Right lobe of liver (tissue), 6 donors: ENCODE measurements at regions not wholly inside any gene's neighbourhood (a gene's known extent, or its start where the extent isn't known, plus 50 kb on each side); places are given as distances from the start of the nearest gene placed in this dataset.

Experiments
- ATAC-seq, 4 donors: fragments of 200-7000 bp; cut with Tn5 transposase; one replicate each; pipeline ENCODE4 v1.9.1; 2020; ENCODE audit warnings: mild to moderate bottlenecking in 4 of 4, moderate library complexity in 4 of 4
- DNase-seq, 3 donors: peaks; one replicate each; pipeline ENCODE4 v3.0.0-alpha.2; 2020
- H3K27ac ChIP-seq, 3 donors: fragments of 200-600 bp; one replicate each; pipeline ENCODE4 v1.8.0; 2022
- H3K27me3 ChIP-seq, 2 donors: fragments of 200-600 bp; one replicate each; pipeline ENCODE4 v1.8.0; 2022
- H3K36me3 ChIP-seq, 4 donors: fragments of 200-600 bp; sonication (generic) in 1 of 4; one replicate each; pipeline versions ENCODE4 v1.5.1 to v1.8.0; 2017 to 2022; ENCODE audit warnings: control low read depth in 1 of 4
- H3K4me1 ChIP-seq, 4 donors: fragments of 200-600 bp; sonication (generic) in 1 of 4; one replicate each; pipeline versions ENCODE4 v1.5.1 to v1.8.0; 2017 to 2022; ENCODE audit warnings: control low read depth in 1 of 4
- H3K4me3 ChIP-seq, 3 donors: fragments of 200-600 bp; one replicate each; pipeline ENCODE4 v1.8.0; 2022
- H3K9me3 ChIP-seq, 4 donors: fragments of 200-600 bp; sonication (generic) in 1 of 4; one replicate each; pipeline versions ENCODE4 v1.5.1 to v1.8.0; 2017 to 2022; ENCODE audit warnings: control low read depth in 1 of 4
- POLR2A ChIP-seq: fragments of 450-650 bp; IDR thresholded peaks from one replicate; pipeline ENCODE4 v1.6.1; 2017; ENCODE audit warnings: antibody characterized with exemption, mild to moderate bottlenecking
- WGBS: methylation state at CpG from one replicate; pipeline ENCODE4 v1.1.6; 2018; ENCODE audit warnings: low coverage, low lambda C conversion rate; ENCODE audit not compliant: insufficient coverage; ENCODE audit errors: missing lambda C conversion rate; 5-methylcytosine and 5-hydroxymethylcytosine counted together
- intact Hi-C, 2 donors: fragments of 100-400 bp; cut with DNase I; formaldehyde crosslinking; loops; one replicate each; pipeline versions ENCODE4 v1.11.2 to v1.14.1; 2022
- TF ChIP-seq, protein P1 (sequence below), 4 donors: fragments of 200-600 bp in 3 of 4; fragments of 450-650 bp in 1 of 4; IDR thresholded peaks; one replicate each; pipeline versions ENCODE4 v1.5.1 to v1.8.0; 2016 to 2022; ENCODE audit warnings: antibody characterized with exemption in 4 of 4, mild to moderate bottlenecking in 2 of 4
- donor health status: DM: no; HTN: yes; CAD: no.
- donor health status: DM: no; HTN: no; CAD: no.
- donor health status: DM: no; HTN: no; CAD: no.
- donor health status: DM: no; HTN: yes; CAD: no.
- donor health status: DM: no; HTN: yes; CAD: no.

DNA sequence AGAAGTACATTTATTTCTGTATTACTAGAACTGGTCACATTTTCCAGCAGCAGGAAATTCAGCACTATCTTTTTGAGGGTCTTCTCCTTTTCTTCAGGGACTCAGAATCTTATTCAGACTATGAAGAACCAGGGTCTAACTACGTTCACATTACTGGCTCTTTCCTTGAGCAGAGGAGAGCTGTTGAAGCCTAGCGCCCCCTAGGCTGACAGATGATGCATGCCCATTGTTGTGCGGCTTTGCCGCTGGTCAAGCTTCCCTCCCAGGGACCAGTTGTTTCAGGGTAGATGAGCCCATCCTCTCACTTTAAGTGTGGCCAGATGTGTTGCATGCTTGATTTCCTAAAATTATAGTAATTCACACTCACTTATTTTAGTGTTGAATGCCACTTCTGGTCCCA lies 168.2 kb upstream of the PDGFD start:
- no peaks in the 10 kb centered on the region for H3K36me3 ChIP-seq
- intact Hi-C loops: no loop called here
- DNase-seq: no peak
- H3K4me3 ChIP-seq: no peak overlapping the region
- no peak for ATAC-seq
- H3K4me1 ChIP-seq: no peaks in the 10 kb centered on the region
- TF ChIP-seq POLR2A: no peak
- TF ChIP-seq, protein P1, sequence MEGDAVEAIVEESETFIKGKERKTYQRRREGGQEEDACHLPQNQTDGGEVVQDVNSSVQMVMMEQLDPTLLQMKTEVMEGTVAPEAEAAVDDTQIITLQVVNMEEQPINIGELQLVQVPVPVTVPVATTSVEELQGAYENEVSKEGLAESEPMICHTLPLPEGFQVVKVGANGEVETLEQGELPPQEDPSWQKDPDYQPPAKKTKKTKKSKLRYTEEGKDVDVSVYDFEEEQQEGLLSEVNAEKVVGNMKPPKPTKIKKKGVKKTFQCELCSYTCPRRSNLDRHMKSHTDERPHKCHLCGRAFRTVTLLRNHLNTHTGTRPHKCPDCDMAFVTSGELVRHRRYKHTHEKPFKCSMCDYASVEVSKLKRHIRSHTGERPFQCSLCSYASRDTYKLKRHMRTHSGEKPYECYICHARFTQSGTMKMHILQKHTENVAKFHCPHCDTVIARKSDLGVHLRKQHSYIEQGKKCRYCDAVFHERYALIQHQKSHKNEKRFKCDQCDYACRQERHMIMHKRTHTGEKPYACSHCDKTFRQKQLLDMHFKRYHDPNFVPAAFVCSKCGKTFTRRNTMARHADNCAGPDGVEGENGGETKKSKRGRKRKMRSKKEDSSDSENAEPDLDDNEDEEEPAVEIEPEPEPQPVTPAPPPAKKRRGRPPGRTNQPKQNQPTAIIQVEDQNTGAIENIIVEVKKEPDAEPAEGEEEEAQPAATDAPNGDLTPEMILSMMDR (IDR thresholded peaks at IDR 0.05): peak in 1 of 4 donors; percentile 21
- WGBS: 24% methylated on average over 4 of the region's 4 CpGs
- peaks cover 0 to 4% of the 10 kb centered on the region in 2 donors for H3K27me3 ChIP-seq
- no peaks in the 10 kb centered on the region for H3K9me3 ChIP-seq
- H3K27ac ChIP-seq: no peak overlapping the region

DNA sequence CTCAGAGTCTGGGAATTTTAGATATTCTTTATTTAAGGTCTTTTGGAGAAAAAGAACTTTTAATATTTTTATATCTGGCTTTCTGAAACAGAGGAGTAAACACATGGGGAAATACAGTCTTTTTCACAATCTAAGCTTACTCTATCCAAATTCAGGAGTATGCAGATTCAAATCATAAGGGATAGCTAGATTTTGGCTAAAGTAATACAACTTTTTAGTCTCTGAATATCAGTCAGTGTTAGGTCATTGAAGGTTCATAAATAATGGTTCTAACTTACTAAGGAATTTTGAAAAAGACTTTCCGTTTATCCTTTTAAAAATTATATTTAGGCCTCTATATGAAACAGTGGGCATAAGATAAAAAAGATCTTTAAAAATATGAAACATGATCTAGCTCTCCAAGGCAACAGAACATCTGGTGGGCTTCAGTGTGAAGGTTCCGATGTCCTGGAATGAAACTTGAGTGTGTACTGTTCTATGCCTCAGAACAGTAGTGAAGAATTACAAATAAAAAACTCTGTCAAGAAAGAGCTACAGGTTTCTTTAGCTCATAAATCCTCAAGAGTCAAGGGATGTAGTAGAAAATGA lies 165.2 kb upstream of the PDGFD start:
- Histone ChIP-seq H3K4me1 (no peaks in the 10 kb centered on the region), H3K4me3 (no peak overlapping the region), H3K9me3 (no peaks in the 10 kb centered on the region), H3K36me3 (no peaks in the 10 kb centered on the region), H3K27me3 (peaks cover 0 to 4% of the 10 kb centered on the region in 2 donors), H3K27ac (no peak overlapping the region)
- no peak for DNase-seq
- ATAC-seq: no peak
- 69% methylated on average over 2 of the region's 2 CpGs for WGBS
- intact Hi-C loops: no loop called here
- TF ChIP-seq, protein P1 (IDR thresholded peaks at IDR 0.05): no peak
- TF ChIP-seq POLR2A: no peak

DNA sequence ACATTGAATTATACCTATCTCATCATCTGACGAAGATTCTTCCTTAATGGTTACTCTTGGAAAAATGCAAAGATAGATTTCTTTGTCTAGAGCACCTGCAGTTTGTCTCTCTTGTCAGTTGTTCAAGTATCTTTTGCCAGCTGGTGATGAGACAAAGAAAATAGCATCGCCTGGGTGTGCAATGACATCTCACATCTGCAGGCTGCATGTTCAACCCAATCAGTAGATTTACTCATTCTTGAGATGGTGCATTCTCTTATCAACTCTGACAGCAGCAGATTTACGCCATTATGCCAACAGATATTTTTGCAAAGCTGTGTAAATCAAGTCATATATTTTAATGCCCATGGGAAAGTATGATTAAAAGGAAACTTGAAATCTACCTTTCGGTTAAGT lies 164.6 kb upstream of the PDGFD start:
- Histone ChIP-seq H3K4me1 (no peaks in the 10 kb centered on the region), H3K4me3 (no peak overlapping the region), H3K9me3 (no peaks in the 10 kb centered on the region), H3K36me3 (no peaks in the 10 kb centered on the region), H3K27ac (no peak overlapping the region), H3K27me3 (peaks cover 0 to 4% of the 10 kb centered on the region in 2 donors)
- WGBS: 35% methylated on average over 4 of the region's 4 CpGs
- intact Hi-C loops: no loop called here
- no peak for TF ChIP-seq POLR2A
- TF ChIP-seq, protein P1 (IDR thresholded peaks at IDR 0.05): no peak
- ATAC-seq: no peak
- DNase-seq: no peak

DNA sequence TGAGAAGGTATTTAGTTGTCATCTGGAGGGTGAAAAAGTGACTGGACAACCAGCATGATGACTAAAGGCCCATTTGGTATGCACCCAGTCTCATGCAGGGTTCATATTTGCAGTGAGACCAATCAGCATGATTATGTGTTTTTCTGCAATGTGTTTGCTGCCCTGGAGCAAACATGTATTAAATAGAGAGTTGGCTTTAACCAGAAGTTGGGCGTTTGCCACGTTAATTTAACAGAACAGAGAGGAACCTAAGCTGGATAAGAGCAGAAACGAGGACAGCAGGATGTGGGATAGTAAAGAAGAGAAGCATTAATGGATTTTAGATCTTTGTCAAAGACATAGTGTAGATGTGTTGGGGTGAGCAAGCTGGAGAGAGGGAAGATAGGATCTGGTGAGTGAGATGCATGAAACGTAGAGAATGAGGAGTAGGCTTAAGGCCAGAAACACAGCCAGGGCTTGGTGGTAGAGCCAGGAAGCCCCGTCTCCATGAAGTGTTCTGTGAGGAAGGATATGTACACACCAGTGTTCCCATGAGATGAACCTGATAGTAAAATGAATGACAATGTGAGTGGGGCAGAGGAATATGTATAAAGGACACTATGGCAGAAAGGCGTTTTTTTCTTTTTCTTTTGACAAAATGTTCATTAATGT lies 164.0 kb upstream of the PDGFD start:
- H3K27ac ChIP-seq: no peak overlapping the region
- no peaks in the 10 kb centered on the region for H3K4me1 ChIP-seq
- ATAC-seq (no peak), DNase-seq (no peak)
- no peaks in the 10 kb centered on the region for H3K36me3 ChIP-seq
- intact Hi-C loops: no loop called here
- no peaks in the 10 kb centered on the region for H3K9me3 ChIP-seq
- peaks cover 0 to 4% of the 10 kb centered on the region in 2 donors for H3K27me3 ChIP-seq
- 22% methylated on average over 6 of the region's 6 CpGs for WGBS
- H3K4me3 ChIP-seq: no peak overlapping the region
- TF ChIP-seq POLR2A: no peak
- TF ChIP-seq, protein P1 (IDR thresholded peaks at IDR 0.05): no peak
